Endodermal cell (in vitro differentiated cells): ENCODE measurements at regions not wholly inside any gene's neighbourhood (a gene's known extent, or its start where the extent isn't known, plus 50 kb on each side); places are given as distances from the start of the nearest gene placed in this dataset.

Experiments used
- DNase-seq: peaks from one replicate; pipeline ENCODE4 v3.0.0-alpha.2; 2017
- H3K27ac ChIP-seq: 2 replicates; pipeline ENCODE4 v1.5.1; 2013; ENCODE audit warnings: mild to moderate bottlenecking, low read depth, low read length, moderate library complexity
- H3K27me3 ChIP-seq: 2 replicates; pipeline ENCODE4 v1.6.1; 2013; ENCODE audit warnings: mild to moderate bottlenecking, low read length, moderate library complexity; ENCODE audit not compliant: insufficient read depth, control insufficient read depth, poor library complexity, severe bottlenecking
- H3K36me3 ChIP-seq: 2 replicates; pipeline ENCODE4 v1.7.0; 2013; ENCODE audit warnings: mild to moderate bottlenecking, low read length, moderate library complexity; ENCODE audit not compliant: control insufficient read depth, insufficient read depth
- H3K4me1 ChIP-seq: one replicate; pipeline ENCODE4 v1.7.0; 2013; ENCODE audit warnings: low read length; ENCODE audit not compliant: control insufficient read depth, insufficient read depth
- H3K4me3 ChIP-seq: 2 replicates; pipeline ENCODE4 v1.5.1; 2013; ENCODE audit warnings: mild to moderate bottlenecking, low read length, moderate library complexity
- H3K9ac ChIP-seq: 2 replicates; pipeline ENCODE4 v1.6.1; 2013; ENCODE audit warnings: mild to moderate bottlenecking, low read length, moderate library complexity; ENCODE audit not compliant: poor library complexity, severe bottlenecking; ENCODE audit errors: extremely low read depth
- H3K9me3 ChIP-seq: 2 replicates; pipeline ENCODE4 v1.6.1; 2013; ENCODE audit warnings: mild to moderate bottlenecking, low read length, moderate library complexity; ENCODE audit not compliant: control insufficient read depth
- H3K27ac Mint-ChIP-seq: 2 replicates; pipeline ENCODE4 v1.8.0; 2020; ENCODE audit warnings: mixed read lengths
- H3K27me3 Mint-ChIP-seq: 2 replicates; pipeline ENCODE4 v1.8.0; 2021; ENCODE audit warnings: mild to moderate bottlenecking, mixed read lengths; ENCODE audit not compliant: insufficient read depth
- H3K36me3 Mint-ChIP-seq: 2 replicates; pipeline ENCODE4 v1.8.0; 2020; ENCODE audit warnings: low read depth, mixed read lengths
- H3K4me1 Mint-ChIP-seq: 2 replicates; pipeline ENCODE4 v1.8.0; 2020; ENCODE audit warnings: mixed read lengths
- H3K4me3 Mint-ChIP-seq: 2 replicates; pipeline ENCODE4 v1.8.0; 2020; ENCODE audit warnings: mild to moderate bottlenecking, moderate library complexity, mixed read lengths
- H3K9me3 Mint-ChIP-seq: 2 replicates; pipeline ENCODE4 v1.8.0; 2020; ENCODE audit warnings: mild to moderate bottlenecking, mixed read lengths
- WGBS, 2 experiments: methylation state at CpG; one replicate each; pipeline versions ENCODE4 v1.1.5 to v1.1.7; 2013; ENCODE audit warnings: missing lambda C conversion rate in 2 of 2, mixed read lengths in 1 of 2; ENCODE audit not compliant: insufficient coverage in 1 of 2, insufficient read length in 1 of 2; 5-methylcytosine and 5-hydroxymethylcytosine counted together
- TF ChIP-seq, protein P1 (sequence below): fragments of 200-600 bp; sonication (generic); conservative IDR thresholded peaks from 2 replicates; pipeline ENCODE4 v1.5.0; 2021; ENCODE audit warnings: antibody characterized with exemption, mild to moderate bottlenecking

DNA sequence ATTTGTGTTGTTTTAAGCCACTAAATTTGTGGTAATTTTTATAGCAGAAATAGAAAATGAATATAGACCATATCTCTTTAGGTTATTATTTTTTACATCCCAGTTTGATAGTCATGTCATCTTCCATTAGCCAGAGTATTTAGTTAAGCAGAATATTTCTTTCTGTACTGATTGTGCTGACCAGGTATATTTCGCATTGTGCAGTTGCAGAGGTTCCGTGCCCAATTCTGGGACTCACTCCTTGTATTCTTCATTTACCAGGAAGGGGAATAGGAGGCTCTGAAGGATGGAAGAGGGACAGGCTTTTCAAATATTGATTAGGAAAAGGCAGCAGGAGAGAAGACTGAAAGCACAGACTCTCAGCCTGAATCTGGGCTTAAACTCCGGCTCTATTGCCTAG, 217.8 kb downstream of the AKAP7 start:
- TF ChIP-seq, protein P1, sequence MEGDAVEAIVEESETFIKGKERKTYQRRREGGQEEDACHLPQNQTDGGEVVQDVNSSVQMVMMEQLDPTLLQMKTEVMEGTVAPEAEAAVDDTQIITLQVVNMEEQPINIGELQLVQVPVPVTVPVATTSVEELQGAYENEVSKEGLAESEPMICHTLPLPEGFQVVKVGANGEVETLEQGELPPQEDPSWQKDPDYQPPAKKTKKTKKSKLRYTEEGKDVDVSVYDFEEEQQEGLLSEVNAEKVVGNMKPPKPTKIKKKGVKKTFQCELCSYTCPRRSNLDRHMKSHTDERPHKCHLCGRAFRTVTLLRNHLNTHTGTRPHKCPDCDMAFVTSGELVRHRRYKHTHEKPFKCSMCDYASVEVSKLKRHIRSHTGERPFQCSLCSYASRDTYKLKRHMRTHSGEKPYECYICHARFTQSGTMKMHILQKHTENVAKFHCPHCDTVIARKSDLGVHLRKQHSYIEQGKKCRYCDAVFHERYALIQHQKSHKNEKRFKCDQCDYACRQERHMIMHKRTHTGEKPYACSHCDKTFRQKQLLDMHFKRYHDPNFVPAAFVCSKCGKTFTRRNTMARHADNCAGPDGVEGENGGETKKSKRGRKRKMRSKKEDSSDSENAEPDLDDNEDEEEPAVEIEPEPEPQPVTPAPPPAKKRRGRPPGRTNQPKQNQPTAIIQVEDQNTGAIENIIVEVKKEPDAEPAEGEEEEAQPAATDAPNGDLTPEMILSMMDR, result no peak
- Histone ChIP-seq H3K4me1 (peaks cover 19% of the 10 kb centered on the region), H3K27ac (no peak overlapping the region), H3K9ac (no peak overlapping the region), H3K36me3 (no peaks in the 10 kb centered on the region), H3K9me3 (no peaks in the 10 kb centered on the region), H3K4me3 (no peak overlapping the region), H3K27me3 (no peaks in the 10 kb centered on the region)
- Mint-ChIP-seq H3K27ac (no peak overlapping the region), H3K27me3 (no peaks in the 10 kb centered on the region), H3K4me1 (peaks cover 42% of the 10 kb centered on the region), H3K9me3 (no peaks in the 10 kb centered on the region), H3K36me3 (no peaks in the 10 kb centered on the region), H3K4me3 (no peak overlapping the region)
- WGBS, 2 experiments, result 92 to 98% methylated on average over 3 of the region's 3 CpGs
- DNase-seq, result no peak

DNA sequence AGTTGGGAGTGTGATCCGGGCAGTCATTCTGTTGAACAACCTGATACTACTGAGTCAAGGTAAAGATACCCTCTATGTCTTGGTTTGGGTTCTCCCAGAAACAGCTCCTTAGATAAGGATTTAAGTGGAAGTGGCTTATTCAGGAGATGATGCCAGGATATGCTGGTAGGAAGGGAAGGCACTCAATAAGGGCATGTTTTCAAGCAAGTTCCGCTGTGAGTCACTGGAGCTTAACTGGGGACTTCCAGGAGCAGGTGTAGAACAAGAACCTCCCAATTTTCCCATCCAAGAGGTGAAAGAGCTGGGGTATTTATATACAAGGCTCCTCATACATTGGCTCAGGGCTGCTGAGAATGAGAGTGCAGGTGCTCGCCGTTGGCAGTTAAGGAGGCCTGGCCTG, 218.6 kb downstream of the AKAP7 start:
- no peak overlapping the region for H3K4me3 ChIP-seq
- no peaks in the 10 kb centered on the region for H3K9me3 ChIP-seq
- DNase-seq, result no peak
- H3K4me3 Mint-ChIP-seq, result no peak overlapping the region
- H3K4me1 ChIP-seq, result peaks cover 12% of the 10 kb centered on the region
- no peaks in the 10 kb centered on the region for H3K27me3 ChIP-seq
- TF ChIP-seq, protein P1, result no peak
- 83 to 100% methylated on average over 2 to 4 of the region's 4 CpGs for WGBS, 2 experiments
- H3K27ac Mint-ChIP-seq, result no peak overlapping the region
- no peaks in the 10 kb centered on the region for H3K36me3 ChIP-seq
- no peaks in the 10 kb centered on the region for H3K36me3 Mint-ChIP-seq
- H3K9me3 Mint-ChIP-seq, result no peaks in the 10 kb centered on the region
- H3K27me3 Mint-ChIP-seq, result no peaks in the 10 kb centered on the region
- H3K27ac ChIP-seq, result no peak overlapping the region
- no peak overlapping the region for H3K9ac ChIP-seq
- H3K4me1 Mint-ChIP-seq, result peaks cover 34% of the 10 kb centered on the region

DNA sequence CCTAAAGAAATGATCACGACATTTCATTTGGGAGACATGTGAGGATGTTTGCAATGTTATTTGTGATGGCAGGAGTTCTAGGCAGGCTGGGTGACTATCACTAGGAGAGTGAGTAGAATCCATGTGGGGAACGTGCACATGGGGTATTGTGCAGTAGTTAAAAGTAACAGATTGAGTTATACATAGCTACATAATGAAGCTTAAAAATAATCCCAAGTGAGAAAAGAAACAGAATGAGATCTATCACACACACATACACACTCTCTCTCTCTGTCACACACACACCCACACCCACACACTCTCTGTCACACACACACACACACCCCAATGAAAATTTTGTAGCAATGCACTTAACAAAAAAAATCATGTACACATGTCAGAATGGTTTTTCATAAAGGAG, 218.7 kb upstream of the ARG1 start:
- no peak overlapping the region for H3K4me3 ChIP-seq
- 96 to 100% methylated on average over 1 to 2 of the region's 2 CpGs for WGBS, 2 experiments
- no peaks in the 10 kb centered on the region for H3K9me3 Mint-ChIP-seq
- H3K27ac ChIP-seq, result no peak overlapping the region
- H3K36me3 Mint-ChIP-seq, result no peaks in the 10 kb centered on the region
- H3K4me3 Mint-ChIP-seq, result no peak overlapping the region
- H3K9ac ChIP-seq, result no peak overlapping the region
- H3K27me3 Mint-ChIP-seq, result no peaks in the 10 kb centered on the region
- no peak overlapping the region for H3K27ac Mint-ChIP-seq
- no peaks in the 10 kb centered on the region for H3K9me3 ChIP-seq
- H3K4me1 Mint-ChIP-seq, result peaks cover 30% of the 10 kb centered on the region
- no peaks in the 10 kb centered on the region for H3K36me3 ChIP-seq
- H3K4me1 ChIP-seq, result peaks cover 8% of the 10 kb centered on the region
- DNase-seq, result no peak
- TF ChIP-seq, protein P1, result no peak
- no peaks in the 10 kb centered on the region for H3K27me3 ChIP-seq
